ENCODE measurements at regions not wholly inside any gene's neighbourhood (a gene's known extent, or its start where the extent isn't known, plus 50 kb on each side); places are given as distances from the start of the nearest gene placed in this dataset.

DNA sequence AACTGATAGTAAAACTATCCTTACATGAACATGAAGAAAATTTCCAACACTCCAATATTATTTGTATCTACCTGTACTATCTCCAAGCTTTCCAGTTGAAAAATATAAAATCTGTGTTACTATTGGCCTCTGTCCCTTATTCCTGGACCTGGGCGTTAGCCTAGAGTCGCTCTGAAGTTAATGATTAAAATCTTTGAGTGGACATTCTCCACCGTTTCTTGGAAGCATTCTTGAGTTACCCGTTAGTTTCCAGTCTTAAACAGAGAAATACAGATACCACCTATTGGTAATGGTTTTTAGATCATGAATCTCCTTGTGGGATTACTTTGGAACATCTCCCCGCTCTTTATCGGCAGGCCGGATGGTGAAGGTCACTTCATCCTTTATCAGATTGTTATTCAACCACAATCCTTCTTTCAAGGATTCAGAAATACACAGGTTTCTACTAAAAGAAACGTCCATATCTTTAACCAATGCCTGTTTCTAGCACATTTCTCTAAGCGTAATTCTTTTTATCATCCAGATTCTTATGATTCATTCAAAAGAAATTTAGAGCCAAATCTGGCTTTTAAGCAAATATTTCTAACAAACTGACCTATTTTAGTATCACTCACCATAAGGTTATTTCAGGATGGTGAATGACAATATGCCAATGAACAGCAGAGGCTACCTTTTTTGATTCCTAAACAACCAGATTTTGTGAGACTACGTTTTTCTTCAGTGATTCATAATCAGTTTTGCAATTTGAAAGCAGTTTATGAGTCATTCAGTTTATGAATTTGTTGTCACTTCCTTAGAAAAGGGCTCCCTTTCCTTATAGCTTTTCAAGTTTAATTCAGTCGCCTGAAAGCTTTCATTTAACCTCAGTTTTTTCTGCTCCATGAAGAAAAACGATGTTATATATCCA, 70.2 kb upstream of the ERRFI1 start:
- Histone ChIP-seq H3K9me3 (no peaks in the 10 kb centered on the region), H3K27me3 (no peaks in the 10 kb centered on the region), H3K36me3 (no peaks in the 10 kb centered on the region), H3K4me1 (peaks cover 6 to 25% of the 10 kb centered on the region in 2 donors), H3K4me3 (no peak overlapping the region), H3K27ac (peak overlapping the region; percentile 82 to 85)
- TF ChIP-seq, protein P1, sequence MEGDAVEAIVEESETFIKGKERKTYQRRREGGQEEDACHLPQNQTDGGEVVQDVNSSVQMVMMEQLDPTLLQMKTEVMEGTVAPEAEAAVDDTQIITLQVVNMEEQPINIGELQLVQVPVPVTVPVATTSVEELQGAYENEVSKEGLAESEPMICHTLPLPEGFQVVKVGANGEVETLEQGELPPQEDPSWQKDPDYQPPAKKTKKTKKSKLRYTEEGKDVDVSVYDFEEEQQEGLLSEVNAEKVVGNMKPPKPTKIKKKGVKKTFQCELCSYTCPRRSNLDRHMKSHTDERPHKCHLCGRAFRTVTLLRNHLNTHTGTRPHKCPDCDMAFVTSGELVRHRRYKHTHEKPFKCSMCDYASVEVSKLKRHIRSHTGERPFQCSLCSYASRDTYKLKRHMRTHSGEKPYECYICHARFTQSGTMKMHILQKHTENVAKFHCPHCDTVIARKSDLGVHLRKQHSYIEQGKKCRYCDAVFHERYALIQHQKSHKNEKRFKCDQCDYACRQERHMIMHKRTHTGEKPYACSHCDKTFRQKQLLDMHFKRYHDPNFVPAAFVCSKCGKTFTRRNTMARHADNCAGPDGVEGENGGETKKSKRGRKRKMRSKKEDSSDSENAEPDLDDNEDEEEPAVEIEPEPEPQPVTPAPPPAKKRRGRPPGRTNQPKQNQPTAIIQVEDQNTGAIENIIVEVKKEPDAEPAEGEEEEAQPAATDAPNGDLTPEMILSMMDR (IDR thresholded peaks at IDR 0.05): no peak
- DNase-seq (ENCODE audit: low spot score in 2 of 2): no peak
- intact Hi-C loops (cut with DNase I): loop anchor here (1.0 to 5.0 kb wide), 7 partner anchors 20 to 106 kb away; no protein-coding TSS in a partner anchor

DNA sequence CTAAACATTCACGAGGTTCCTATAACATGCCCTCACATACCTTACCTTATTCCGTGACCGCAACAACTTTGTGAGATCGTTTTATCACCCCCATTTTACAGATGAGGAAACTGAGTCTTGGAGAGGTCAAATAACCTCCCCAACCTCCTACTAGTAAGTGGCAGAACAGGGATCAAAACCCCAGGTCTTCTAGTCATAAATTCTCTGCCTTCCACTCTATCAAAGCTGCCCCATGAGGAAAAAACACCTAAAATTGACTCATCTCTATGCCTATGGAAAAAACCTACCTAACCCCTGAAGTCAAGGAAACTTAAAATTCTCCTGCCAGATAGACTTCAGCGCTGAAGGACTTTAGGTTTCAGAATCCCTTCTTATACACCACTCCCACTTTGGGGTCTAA, 69.5 kb upstream of the ERRFI1 start:
- no peak for DNase-seq (ENCODE audit: low spot score in 2 of 2)
- Histone ChIP-seq H3K4me1 (peaks cover 6 to 28% of the 10 kb centered on the region in 2 donors), H3K9me3 (no peaks in the 10 kb centered on the region), H3K4me3 (no peak overlapping the region), H3K27me3 (no peaks in the 10 kb centered on the region), H3K27ac (peak overlapping the region; percentile 82 to 85), H3K36me3 (no peaks in the 10 kb centered on the region)
- intact Hi-C loops (cut with DNase I): loop anchor here (5.0 kb wide), 1 partner anchor 107 kb away; no protein-coding TSS in a partner anchor
- TF ChIP-seq, protein P1 (IDR thresholded peaks at IDR 0.05): no peak

DNA sequence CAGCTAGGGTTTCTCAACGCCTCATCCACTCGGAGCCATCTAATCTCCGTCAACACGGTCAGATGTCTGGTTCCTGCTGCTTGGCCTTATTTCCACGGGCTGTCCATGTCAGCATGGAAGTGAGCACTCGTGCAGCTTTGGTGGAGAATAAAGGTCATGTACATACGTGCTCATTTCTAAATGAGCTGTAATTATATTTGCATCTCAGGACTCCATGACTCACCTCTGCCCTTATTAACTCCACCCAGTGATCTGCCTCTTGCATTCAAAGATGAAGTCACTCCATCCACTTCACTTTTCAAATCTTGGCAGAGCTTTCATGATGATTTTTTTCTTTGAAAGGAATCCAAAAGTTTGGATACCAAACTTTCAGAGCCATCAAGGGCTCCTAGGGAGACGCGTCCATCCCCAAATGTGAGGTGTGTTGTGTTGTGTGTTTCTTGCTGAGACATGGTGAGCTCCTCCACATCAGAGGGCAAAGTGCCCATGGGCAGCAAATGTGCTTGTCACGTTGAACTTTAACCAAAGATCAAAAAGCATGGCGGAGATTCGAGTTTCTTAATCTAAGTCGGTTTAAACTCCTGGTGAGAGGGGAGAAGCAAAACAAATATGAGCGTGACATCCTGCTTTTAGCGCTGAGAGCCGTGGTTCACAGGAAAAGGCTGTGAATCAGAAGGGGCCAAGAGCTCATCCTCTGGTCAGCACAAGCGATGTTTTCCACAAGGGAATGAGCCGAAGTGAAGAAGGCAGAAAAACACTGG, 68.6 kb upstream of the ERRFI1 start:
- peak overlapping the region in 1 of 2 donors; percentile 85 for H3K27ac ChIP-seq
- TF ChIP-seq, protein P1 (IDR thresholded peaks at IDR 0.05): no peak
- H3K4me3 ChIP-seq: no peak overlapping the region
- intact Hi-C loops (cut with DNase I): loop anchor here (5.0 kb wide), 1 partner anchor 108 kb away; no protein-coding TSS in a partner anchor
- H3K36me3 ChIP-seq: no peaks in the 10 kb centered on the region
- no peak for DNase-seq (ENCODE audit: low spot score in 2 of 2)
- H3K9me3 ChIP-seq: no peaks in the 10 kb centered on the region
- peaks cover 6 to 35% of the 10 kb centered on the region in 2 donors for H3K4me1 ChIP-seq
- H3K27me3 ChIP-seq: no peaks in the 10 kb centered on the region

DNA sequence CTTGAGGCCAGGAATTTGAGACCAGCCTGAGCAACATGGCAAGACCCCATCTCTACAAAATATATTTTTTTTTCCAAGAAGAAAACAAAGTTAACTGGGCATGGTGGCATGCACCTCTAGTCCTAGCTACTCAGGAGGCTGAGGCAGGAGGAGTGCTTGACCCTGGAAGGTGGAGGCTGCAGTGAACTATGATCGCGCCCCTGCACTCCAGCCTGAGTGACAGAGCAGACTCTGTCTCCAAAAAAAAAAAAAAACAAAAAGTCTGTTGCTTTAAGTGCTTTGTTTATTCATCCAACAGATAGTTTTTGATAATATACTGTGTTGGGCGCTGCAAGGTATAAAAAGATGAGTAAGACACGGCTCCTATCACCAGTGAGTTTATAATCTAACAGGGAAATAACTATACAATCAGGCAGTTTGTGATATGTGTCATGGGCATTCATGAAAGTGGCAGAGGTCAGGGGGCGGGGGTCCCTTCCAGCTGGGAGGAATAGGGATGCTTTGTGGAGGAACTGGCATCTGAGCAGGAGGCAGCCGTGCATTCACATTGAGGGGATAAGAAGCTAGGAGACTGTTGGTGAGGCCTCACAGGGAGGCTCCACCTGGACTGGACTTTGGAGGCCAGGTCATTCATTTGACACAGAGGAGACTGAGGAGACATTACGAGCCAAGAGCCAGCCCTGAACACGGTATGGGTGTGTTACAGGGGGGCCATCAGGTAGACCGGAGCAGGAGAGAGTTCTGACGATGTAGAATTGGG, 67.3 kb upstream of the ERRFI1 start:
- Histone ChIP-seq H3K27ac (no peak overlapping the region), H3K36me3 (no peaks in the 10 kb centered on the region), H3K4me1 (peaks cover 6 to 37% of the 10 kb centered on the region in 2 donors), H3K9me3 (no peaks in the 10 kb centered on the region), H3K27me3 (no peaks in the 10 kb centered on the region), H3K4me3 (no peak overlapping the region)
- no peak for DNase-seq (ENCODE audit: low spot score in 2 of 2)
- intact Hi-C loops (cut with DNase I): no loop called here
- TF ChIP-seq, protein P1 (IDR thresholded peaks at IDR 0.05): no peak

DNA sequence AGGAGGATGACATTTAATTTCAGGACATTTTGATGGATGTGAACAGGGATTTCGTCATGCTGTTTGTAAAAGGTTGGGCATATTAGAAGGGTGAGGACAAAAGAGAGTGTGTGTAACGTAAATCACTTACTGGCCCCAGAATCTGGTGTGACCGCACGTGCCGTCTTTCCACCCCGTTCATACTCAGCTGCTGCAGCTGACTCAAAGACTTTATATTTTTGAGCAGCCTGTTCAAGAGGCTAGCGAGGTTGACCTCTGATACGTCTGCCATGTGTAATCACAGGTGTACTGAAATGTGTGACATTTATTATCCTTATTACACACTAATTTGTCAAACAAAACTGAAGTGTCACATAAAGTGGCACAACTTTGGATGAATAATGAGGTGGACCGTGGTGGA, 66.5 kb upstream of the ERRFI1 start:
- Histone ChIP-seq H3K27me3 (no peaks in the 10 kb centered on the region), H3K9me3 (no peaks in the 10 kb centered on the region), H3K4me3 (no peak overlapping the region), H3K36me3 (no peaks in the 10 kb centered on the region), H3K27ac (no peak overlapping the region), H3K4me1 (peaks cover 3 to 31% of the 10 kb centered on the region in 2 donors)
- no peak for DNase-seq (ENCODE audit: low spot score in 2 of 2)
- TF ChIP-seq, protein P1 (IDR thresholded peaks at IDR 0.05): no peak
- intact Hi-C loops (cut with DNase I): no loop called here
